A549 (cell line): ENCODE measurements at regions not wholly inside any gene's neighbourhood (a gene's known extent, or its start where the extent isn't known, plus 50 kb on each side); places are given as distances from the start of the nearest gene placed in this dataset.

Experiments
- ATAC-seq, 2 experiments: fragments of 200-7000 bp in 1 of 2; fragments of >200 bp in 1 of 2; cut with Nextera tagmentation in 1 of 2; cut with Tn5 transposase in 1 of 2; 3 replicates each; pipeline versions ENCODE4 v1.8.0 to v1.9.1; 2018 to 2020; ENCODE audit warnings: mild to moderate bottlenecking in 1 of 2, moderate library complexity in 1 of 2
- CTCF ChIA-PET: fragments of 300-600 bp; sonication (Branson Sonifier 250); formaldehyde crosslinking; extraction: SDS; loops from one replicate; lab custom pipeline; 2021; ENCODE audit warnings: antibody characterized with exemption, inconsistent platforms; lab: Yijun Ruan, JAX
- POLR2A ChIA-PET: fragments of 350-600 bp; formaldehyde crosslinking; extraction: SDS; loops from one replicate; lab custom pipeline; 2021; ENCODE audit warnings: antibody characterized with exemption, inconsistent platforms; lab: Yijun Ruan, JAX
- DNase-seq, 2 experiments: peaks; one replicate each; pipeline versions ENCODE4 v3.0.0 to v3.0.0-alpha.2; 2011 to 2016; ENCODE audit warnings: low read depth in 1 of 2, low spot score in 1 of 2
- FAIRE-seq: peaks from 2 replicates; lab custom pipeline; 2011; peaks lifted over from hg19 to GRCh38; lab: Jason Lieb, UNC
- H3K27ac ChIP-seq, 2 experiments: fragments of >200 bp; sonication (Bioruptor Twin); formaldehyde crosslinking; 3 replicates each; pipeline ENCODE4 v1.5.1; 2016 to 2017
- H3K4me1 ChIP-seq: fragments of >200 bp; sonication (Bioruptor Twin); formaldehyde crosslinking; 3 replicates; pipeline ENCODE4 v1.6.1; 2016
- H3K4me2 ChIP-seq: fragments of >200 bp; sonication (Bioruptor Twin); formaldehyde crosslinking; 3 replicates; pipeline ENCODE4 v1.6.1; 2016
- H3K4me3 ChIP-seq: fragments of >200 bp; sonication (Bioruptor Twin); formaldehyde crosslinking; 3 replicates; pipeline ENCODE4 v1.5.1; 2016
- H3K9me3 ChIP-seq: fragments of >200 bp; sonication (Bioruptor Twin); formaldehyde crosslinking; 3 replicates; pipeline ENCODE4 v1.6.1; 2016
- BHLHE40 ChIP-seq: IDR thresholded peaks from 2 replicates; pipeline ENCODE4 v1.6.1; 2012; ENCODE audit warnings: low read depth, low read length, inconsistent platforms
- EHF ChIP-seq: fragments of 250-450 bp; sonication (Bioruptor Pico); IDR thresholded peaks from 2 replicates; pipeline ENCODE4 v1.5.0; 2020; ENCODE audit warnings: mild to moderate bottlenecking
- EP300 ChIP-seq, 2 experiments: fragments of >200 bp; sonication (Bioruptor Twin); formaldehyde crosslinking; IDR thresholded peaks; 2 replicates in 1 of 2; 3 replicates in 1 of 2; pipeline ENCODE4 v1.6.1; 2016 to 2017
- FOSL2 ChIP-seq, 2 experiments: fragments of 450-650 bp in 1 of 2; fragments of >200 bp in 1 of 2; sonication (Bioruptor Twin) in 1 of 2; formaldehyde crosslinking; IDR thresholded peaks; 2 replicates each; pipeline versions ENCODE4 v1.5.0 to v1.6.1; 2016 to 2020; ENCODE audit warnings: mild to moderate bottlenecking in 1 of 2, moderate library complexity in 1 of 2
- HDAC2 ChIP-seq: fragments of 200-600 bp; sonication (generic); IDR thresholded peaks from 2 replicates; pipeline ENCODE4 v1.6.1; 2016
- HMGXB4 ChIP-seq: fragments of 250-450 bp; sonication (Bioruptor Pico); IDR thresholded peaks from 2 replicates; pipeline ENCODE4 v1.5.0; 2021; ENCODE audit warnings: mild to moderate bottlenecking, moderate library complexity, borderline replicate concordance
- HOXA7 ChIP-seq: fragments of 250-450 bp; sonication (Bioruptor Pico); IDR thresholded peaks from 2 replicates; pipeline ENCODE4 v1.5.0; 2020; ENCODE audit warnings: mild to moderate bottlenecking, moderate library complexity
- HOXB5 ChIP-seq: fragments of 250-450 bp; sonication (Bioruptor Pico); IDR thresholded peaks from 2 replicates; pipeline ENCODE4 v1.5.0; 2020; ENCODE audit warnings: mild to moderate bottlenecking, moderate library complexity
- JUN ChIP-seq, 2 experiments: fragments of >200 bp; sonication (Bioruptor Twin); formaldehyde crosslinking; IDR thresholded peaks; 2 replicates in 1 of 2; 3 replicates in 1 of 2; pipeline ENCODE4 v1.6.1; 2016 to 2017
- MAX ChIP-seq: IDR thresholded peaks from 2 replicates; pipeline ENCODE4 v1.6.1; 2012
- MAZ ChIP-seq: fragments of 150-350 bp; IDR thresholded peaks from 2 replicates; pipeline ENCODE4 v1.6.1; 2014; ENCODE audit warnings: antibody characterized with exemption, low read depth, low read length, borderline replicate concordance
- MYC ChIP-seq: IDR thresholded peaks from 2 replicates; pipeline ENCODE4 v1.6.1; 2012; ENCODE audit warnings: mild to moderate bottlenecking, inconsistent platforms, low read length, improper control_type of control experiment, borderline replicate concordance
- NPAS2 ChIP-seq: fragments of 250-450 bp; sonication (Bioruptor Pico); IDR thresholded peaks from 2 replicates; pipeline ENCODE4 v1.8.0; 2022; ENCODE audit warnings: mild to moderate bottlenecking, moderate library complexity, borderline replicate concordance
- RCOR1 ChIP-seq: fragments of 150-350 bp; IDR thresholded peaks from 2 replicates; pipeline ENCODE4 v1.6.1; 2014; ENCODE audit warnings: antibody characterized with exemption, low read length, low read depth
- RFX5 ChIP-seq: fragments of 450-650 bp; IDR thresholded peaks from 2 replicates; pipeline ENCODE4 v1.7.1; 2014; ENCODE audit warnings: antibody characterized with exemption, mild to moderate bottlenecking, moderate library complexity
- SREBF2 ChIP-seq: fragments of 450-650 bp; IDR thresholded peaks from 2 replicates; pipeline ENCODE4 v1.6.1; 2014; ENCODE audit warnings: mild to moderate bottlenecking, moderate library complexity
- WGBS: methylation state at CpG from one replicate; pipeline ENCODE4 v1.1.6; 2017; ENCODE audit errors: missing lambda C conversion rate; 5-methylcytosine and 5-hydroxymethylcytosine counted together
- TF ChIP-seq, protein P1 (sequence below): fragments of >200 bp; sonication (Bioruptor Twin); formaldehyde crosslinking; IDR thresholded peaks from 3 replicates; pipeline ENCODE4 v1.5.1; 2016
- TF ChIP-seq, protein P2 (sequence below): fragments of >200 bp; sonication (Bioruptor Twin); formaldehyde crosslinking; IDR thresholded peaks from 3 replicates; pipeline ENCODE4 v1.6.1; 2016
- TF ChIP-seq, protein P3 (sequence below): IDR thresholded peaks from 2 replicates; pipeline ENCODE4 v1.6.1; 2012; ENCODE audit warnings: low read depth, borderline replicate concordance
- TF ChIP-seq, protein P4 (sequence below): IDR thresholded peaks from 2 replicates; pipeline ENCODE4 v1.6.1; 2012

- POLR2A ChIA-PET = no interaction called here
- no peak for TF ChIP-seq HOXB5 (CRISPR knock-in tag)
- TF ChIP-seq NPAS2 (CRISPR knock-in tag) = no peak
- TF ChIP-seq JUN (IDR thresholded peaks at IDR 0.05) = no peak
- no peak for TF ChIP-seq MYC
- TF ChIP-seq, protein P1, sequence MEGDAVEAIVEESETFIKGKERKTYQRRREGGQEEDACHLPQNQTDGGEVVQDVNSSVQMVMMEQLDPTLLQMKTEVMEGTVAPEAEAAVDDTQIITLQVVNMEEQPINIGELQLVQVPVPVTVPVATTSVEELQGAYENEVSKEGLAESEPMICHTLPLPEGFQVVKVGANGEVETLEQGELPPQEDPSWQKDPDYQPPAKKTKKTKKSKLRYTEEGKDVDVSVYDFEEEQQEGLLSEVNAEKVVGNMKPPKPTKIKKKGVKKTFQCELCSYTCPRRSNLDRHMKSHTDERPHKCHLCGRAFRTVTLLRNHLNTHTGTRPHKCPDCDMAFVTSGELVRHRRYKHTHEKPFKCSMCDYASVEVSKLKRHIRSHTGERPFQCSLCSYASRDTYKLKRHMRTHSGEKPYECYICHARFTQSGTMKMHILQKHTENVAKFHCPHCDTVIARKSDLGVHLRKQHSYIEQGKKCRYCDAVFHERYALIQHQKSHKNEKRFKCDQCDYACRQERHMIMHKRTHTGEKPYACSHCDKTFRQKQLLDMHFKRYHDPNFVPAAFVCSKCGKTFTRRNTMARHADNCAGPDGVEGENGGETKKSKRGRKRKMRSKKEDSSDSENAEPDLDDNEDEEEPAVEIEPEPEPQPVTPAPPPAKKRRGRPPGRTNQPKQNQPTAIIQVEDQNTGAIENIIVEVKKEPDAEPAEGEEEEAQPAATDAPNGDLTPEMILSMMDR = no peak
- no peak for TF ChIP-seq EP300 (IDR thresholded peaks at IDR 0.05)
- TF ChIP-seq HOXA7 = no peak
- TF ChIP-seq, protein P2, sequence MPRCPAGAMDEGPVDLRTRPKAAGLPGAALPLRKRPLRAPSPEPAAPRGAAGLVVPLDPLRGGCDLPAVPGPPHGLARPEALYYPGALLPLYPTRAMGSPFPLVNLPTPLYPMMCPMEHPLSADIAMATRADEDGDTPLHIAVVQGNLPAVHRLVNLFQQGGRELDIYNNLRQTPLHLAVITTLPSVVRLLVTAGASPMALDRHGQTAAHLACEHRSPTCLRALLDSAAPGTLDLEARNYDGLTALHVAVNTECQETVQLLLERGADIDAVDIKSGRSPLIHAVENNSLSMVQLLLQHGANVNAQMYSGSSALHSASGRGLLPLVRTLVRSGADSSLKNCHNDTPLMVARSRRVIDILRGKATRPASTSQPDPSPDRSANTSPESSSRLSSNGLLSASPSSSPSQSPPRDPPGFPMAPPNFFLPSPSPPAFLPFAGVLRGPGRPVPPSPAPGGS = no peak
- TF ChIP-seq, protein P3, sequence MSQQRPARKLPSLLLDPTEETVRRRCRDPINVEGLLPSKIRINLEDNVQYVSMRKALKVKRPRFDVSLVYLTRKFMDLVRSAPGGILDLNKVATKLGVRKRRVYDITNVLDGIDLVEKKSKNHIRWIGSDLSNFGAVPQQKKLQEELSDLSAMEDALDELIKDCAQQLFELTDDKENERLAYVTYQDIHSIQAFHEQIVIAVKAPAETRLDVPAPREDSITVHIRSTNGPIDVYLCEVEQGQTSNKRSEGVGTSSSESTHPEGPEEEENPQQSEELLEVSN = no peak
- no peak for TF ChIP-seq RCOR1
- TF ChIP-seq, protein P4, sequence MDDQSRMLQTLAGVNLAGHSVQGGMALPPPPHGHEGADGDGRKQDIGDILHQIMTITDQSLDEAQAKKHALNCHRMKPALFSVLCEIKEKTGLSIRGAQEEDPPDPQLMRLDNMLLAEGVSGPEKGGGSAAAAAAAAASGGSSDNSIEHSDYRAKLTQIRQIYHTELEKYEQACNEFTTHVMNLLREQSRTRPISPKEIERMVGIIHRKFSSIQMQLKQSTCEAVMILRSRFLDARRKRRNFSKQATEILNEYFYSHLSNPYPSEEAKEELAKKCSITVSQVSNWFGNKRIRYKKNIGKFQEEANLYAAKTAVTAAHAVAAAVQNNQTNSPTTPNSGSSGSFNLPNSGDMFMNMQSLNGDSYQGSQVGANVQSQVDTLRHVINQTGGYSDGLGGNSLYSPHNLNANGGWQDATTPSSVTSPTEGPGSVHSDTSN = no peak
- TF ChIP-seq HMGXB4 (CRISPR knock-in tag) = no peak
- TF ChIP-seq MAZ = no peak
- no peak for TF ChIP-seq BHLHE40
- TF ChIP-seq SREBF2 = no peak
- no peak for TF ChIP-seq MAX
- no peak for TF ChIP-seq EHF (CRISPR knock-in tag)
- no peak for TF ChIP-seq RFX5
- no peak for TF ChIP-seq FOSL2 (IDR thresholded peaks at IDR 0.05)
- no peak for TF ChIP-seq FOSL2 (CRISPR knock-in tag; IDR thresholded peaks at IDR 0.05)
- TF ChIP-seq HDAC2 = no peak
- H3K4me3 ChIP-seq = no peak overlapping the region
- H3K4me1 ChIP-seq = no peaks in the 10 kb centered on the region
- ATAC-seq = no peak
- no peaks in the 10 kb centered on the region for H3K9me3 ChIP-seq
- no peak overlapping the region for H3K27ac ChIP-seq
- CTCF ChIA-PET = no interaction called here
- no peak for DNase-seq
- 7% methylated on average over 9 of the region's 9 CpGs for WGBS
- no peak for FAIRE-seq
- no peak overlapping the region for H3K4me2 ChIP-seq
These were observed 221.7 kb downstream of the SOX11 start for GRCh38 chr2:5913711-5914395.
